Heart left ventricle (tissue), 13 donors: ENCODE measurements at regions not wholly inside any gene's neighbourhood (a gene's known extent, or its start where the extent isn't known, plus 50 kb on each side); places are given as distances from the start of the nearest gene placed in this dataset.

Experiments
- CTCF ChIP-seq, 12 donors: fragments of 200-600 bp; sonication (generic) in 4 of 12; IDR thresholded peaks; one replicate each; pipeline versions ENCODE4 v1.5.0 to v1.8.0; 2018 to 2022; ENCODE audit warnings: antibody characterized with exemption in 12 of 12, mild to moderate bottlenecking in 5 of 12
- POLR2A ChIP-seq, 2 donors: fragments of 450-650 bp; IDR thresholded peaks; one replicate each; pipeline ENCODE4 v1.6.1; 2017; ENCODE audit warnings: antibody characterized with exemption in 2 of 2, mild to moderate bottlenecking in 2 of 2, moderate library complexity in 2 of 2
- donor health status: ischemic (EF 13 %, LVEDD 7.1; RV severe dilation, severe dysfunction).
- donor health status: DM: no; HTN: yes; CAD: no.
- donor health status: DM: no; HTN: no; CAD: no.
- donor health status: ischemic (EF 25% LVEDD 6.9; RV normal size, moderate dysfunction).
- donor health status: ischemic (EF 25% LVEDD 5.7; RV mildly dilated, moderate dysfunction).
- donor health status: ischemic (EF 35%, LVEDD 5.7; RV mildly dilated, moderate dysfunction).
- donor health status: nonischemic (EF 11% LVEDD 7.7; RV severe dilation, severe dysfunction).
- donor health status: DM: yes; HTN: yes; CAD: no.
- donor health status: PGD.
- donor health status: ischemic (EF 29% LVEDD 5.4; RV normal size, mild dysfunction).
- donor health status: nonischemic (EF 23%, LVEDD 6.1; RV moderate dilation, normal function).

- TF ChIP-seq CTCF (IDR thresholded peaks at IDR 0.05) (no peak), POLR2A (IDR thresholded peaks at IDR 0.05) (no peak)
These were observed 439.4 kb upstream of the CDH19 start for GRCh38 chr18:67043276-67043675.
